ENCODE measurements at regions not wholly inside any gene's neighbourhood (a gene's known extent, or its start where the extent isn't known, plus 50 kb on each side); places are given as distances from the start of the nearest gene placed in this dataset.
"Not testable (repeated sequence)": the region's sequence is repeated elsewhere in the genome, so short reads cannot be mapped to it uniquely, and the experiment has no call there.

- no peak for DNase-seq
Measured at GRCh38 chrX:125089761-125090445, 229.8 kb upstream of the TEX13C start.

- no peak for DNase-seq
Measured at GRCh38 chrX:125093852-125094251, 225.8 kb upstream of the TEX13C start.

GRCh38 chrX:125094901-125095300 lies 224.8 kb upstream of the TEX13C start:
- DNase-seq, result no peak

- no peak for DNase-seq
Measured at GRCh38 chrX:125096469-125096868, 223.2 kb upstream of the TEX13C start.

- DNase-seq, result no peak
Measured at GRCh38 chrX:125096870-125097269, 222.8 kb upstream of the TEX13C start.

GRCh38 chrX:125101971-125102755 lies 217.5 kb upstream of the TEX13C start:
- DNase-seq, result no peak

GRCh38 chrX:125103693-125104092 lies 216.0 kb upstream of the TEX13C start:
- DNase-seq, result no peak

- no peak for DNase-seq
Measured at GRCh38 chrX:125108921-125109320, 210.8 kb upstream of the TEX13C start.

GRCh38 chrX:125131164-125131563 lies 188.5 kb upstream of the TEX13C start:
- no peak for DNase-seq

- DNase-seq, result peak; percentile 17
Measured at GRCh38 chrX:125132274-125132673, 187.4 kb upstream of the TEX13C start.

- no peak for DNase-seq
Measured at GRCh38 chrX:125137521-125137920, 182.2 kb upstream of the TEX13C start.

GRCh38 chrX:125150231-125150630 lies 169.4 kb upstream of the TEX13C start:
- no peak for DNase-seq

- DNase-seq, result no peak
Measured at GRCh38 chrX:125151146-125151545, 168.5 kb upstream of the TEX13C start.

- DNase-seq, result no peak
Measured at GRCh38 chrX:125152011-125152410, 167.7 kb upstream of the TEX13C start.

- DNase-seq, result no peak
Measured at GRCh38 chrX:125153621-125154020, 166.1 kb upstream of the TEX13C start.

GRCh38 chrX:125154288-125155257 lies 165.1 kb upstream of the TEX13C start:
- not testable (repeated sequence) for DNase-seq

- DNase-seq, result not testable (repeated sequence)
Measured at GRCh38 chrX:125155296-125156033, 164.2 kb upstream of the TEX13C start.

- no peak for DNase-seq
Measured at GRCh38 chrX:125170459-125170858, 149.2 kb upstream of the TEX13C start.

- no peak for DNase-seq
Measured at GRCh38 chrX:125172531-125172930, 147.1 kb upstream of the TEX13C start.

GRCh38 chrX:125175991-125176584 lies 143.6 kb upstream of the TEX13C start:
- no peak for DNase-seq

- DNase-seq, result no peak
Measured at GRCh38 chrX:125193921-125194320, 125.8 kb upstream of the TEX13C start.

- no peak for DNase-seq
Measured at GRCh38 chrX:125198546-125198945, 121.1 kb upstream of the TEX13C start.

Data from GF-D8 (cell line).